MM.1S (cell line): ENCODE measurements at regions not wholly inside any gene's neighbourhood (a gene's known extent, or its start where the extent isn't known, plus 50 kb on each side); places are given as distances from the start of the nearest gene placed in this dataset.

ENCODE experiments used
- DNase-seq: peaks from one replicate; pipeline ENCODE4 v3.0.0-alpha.2; 2015
- H2AFZ ChIP-seq: fragments of 300-600 bp; sonication (generic); 2 replicates; pipeline ENCODE4 v1.6.0; 2016; ENCODE audit warnings: antibody characterized with exemption, low read length
- H3F3A ChIP-seq: fragments of 300-600 bp; sonication (generic); 2 replicates; pipeline ENCODE4 v1.6.1; 2016; ENCODE audit warnings: mild to moderate bottlenecking, antibody characterized with exemption, low read length, moderate library complexity, mixed read lengths; ENCODE audit not compliant: insufficient read depth
- H3K27ac ChIP-seq: fragments of 300-600 bp; sonication (generic); 2 replicates; pipeline ENCODE4 v1.5.1; 2016; ENCODE audit warnings: mild to moderate bottlenecking, low read length
- H3K27me3 ChIP-seq: fragments of 300-600 bp; sonication (generic); replicated peaks from 2 replicates; pipeline ENCODE4 v1.6.0; 2016; ENCODE audit warnings: low read length; ENCODE audit not compliant: insufficient read depth
- H3K36me3 ChIP-seq: fragments of 300-600 bp; sonication (generic); replicated peaks from 2 replicates; pipeline ENCODE4 v1.6.1; 2016; ENCODE audit warnings: mild to moderate bottlenecking, low read length, mixed read lengths; ENCODE audit not compliant: insufficient read depth
- H3K4me1 ChIP-seq: fragments of 300-600 bp; sonication (generic); 2 replicates; pipeline ENCODE4 v1.6.1; 2016; ENCODE audit warnings: low read length, mixed read lengths
- H3K4me2 ChIP-seq: fragments of 300-600 bp; sonication (generic); 2 replicates; pipeline ENCODE4 v1.6.0; 2016; ENCODE audit warnings: low read depth, low read length
- H3K4me3 ChIP-seq: fragments of 300-600 bp; sonication (generic); 2 replicates; pipeline ENCODE4 v1.5.1; 2016; ENCODE audit warnings: low read length, mixed read lengths
- H3K79me2 ChIP-seq: fragments of 300-600 bp; sonication (generic); 2 replicates; pipeline ENCODE4 v1.6.1; 2016; ENCODE audit warnings: mixed run types, low read length, mixed read lengths
- H3K9ac ChIP-seq: fragments of 300-600 bp; sonication (generic); 2 replicates; pipeline ENCODE4 v1.6.1; 2016; ENCODE audit warnings: low read length, mixed read lengths
- H3K9me2 ChIP-seq: fragments of 300-600 bp; sonication (generic); replicated peaks from 2 replicates; pipeline ENCODE4 v1.6.1; 2016; ENCODE audit warnings: mild to moderate bottlenecking, low read length, mixed read lengths; ENCODE audit not compliant: insufficient read depth
- H3K9me3 ChIP-seq: fragments of 300-600 bp; sonication (generic); replicated peaks from 2 replicates; pipeline ENCODE4 v1.6.1; 2016; ENCODE audit warnings: mild to moderate bottlenecking, low read length, mixed read lengths; ENCODE audit not compliant: insufficient read depth
- H4K20me1 ChIP-seq: fragments of 300-600 bp; sonication (generic); 2 replicates; pipeline ENCODE4 v1.6.1; 2016; ENCODE audit warnings: mild to moderate bottlenecking, low read length, moderate library complexity, mixed read lengths; ENCODE audit not compliant: insufficient read depth
- CTCF ChIP-seq: fragments of 300-600 bp; sonication (generic); IDR thresholded peaks from 2 replicates; pipeline ENCODE4 v1.5.1; 2016; ENCODE audit warnings: antibody characterized with exemption, low read length, mixed read lengths
- EZH2 ChIP-seq: fragments of 300-600 bp; sonication (generic); optimal IDR thresholded peaks from 2 replicates; pipeline ENCODE3; 2017; ENCODE audit warnings: low read depth, mild to moderate bottlenecking, antibody characterized with exemption, low read length, mixed read lengths
- EZH2phosphoT487 ChIP-seq: fragments of 300-600 bp; sonication (generic); IDR thresholded peaks from 2 replicates; pipeline ENCODE4 v1.6.1; 2018; ENCODE audit warnings: antibody characterized with exemption, low read length

GRCh38 chr12:115158816-115159215 lies 474.8 kb upstream of the TBX3 start:
- no peaks in the 10 kb centered on the region for H3K4me1 ChIP-seq
- TF ChIP-seq EZH2phosphoT487 (no peak), CTCF (no peak), EZH2 (no peak)
- DNase-seq = no peak
- H3K4me3 ChIP-seq = no peak overlapping the region
- no peaks in the 10 kb centered on the region for H3K79me2 ChIP-seq
- no peaks in the 10 kb centered on the region for H3K9me3 ChIP-seq
- no peaks in the 10 kb centered on the region for H3F3A ChIP-seq
- H3K4me2 ChIP-seq = no peak overlapping the region
- H3K9ac ChIP-seq = no peak overlapping the region
- no peaks in the 10 kb centered on the region for H3K36me3 ChIP-seq
- no peaks in the 10 kb centered on the region for H4K20me1 ChIP-seq
- no peaks in the 10 kb centered on the region for H3K9me2 ChIP-seq
- H2AFZ ChIP-seq = no peak overlapping the region
- no peaks in the 10 kb centered on the region for H3K27me3 ChIP-seq
- H3K27ac ChIP-seq = no peak overlapping the region

- TF ChIP-seq CTCF (no peak), EZH2 (no peak), EZH2phosphoT487 (no peak)
- no peak for DNase-seq
- Histone ChIP-seq H3K4me3 (no peak overlapping the region), H3K27ac (no peak overlapping the region), H3K4me1 (no peaks in the 10 kb centered on the region), H3F3A (no peaks in the 10 kb centered on the region), H3K36me3 (no peaks in the 10 kb centered on the region), H3K9me3 (no peaks in the 10 kb centered on the region), H2AFZ (no peak overlapping the region), H4K20me1 (no peaks in the 10 kb centered on the region), H3K9me2 (no peaks in the 10 kb centered on the region), H3K9ac (no peak overlapping the region), H3K4me2 (no peak overlapping the region), H3K27me3 (no peaks in the 10 kb centered on the region), H3K79me2 (no peaks in the 10 kb centered on the region)
Measured at GRCh38 chr12:115155665-115156645, 472.0 kb upstream of the TBX3 start.

GRCh38 chr12:115149685-115150378 lies 465.9 kb upstream of the TBX3 start:
- no peaks in the 10 kb centered on the region for H4K20me1 ChIP-seq
- DNase-seq = no peak
- H3K9ac ChIP-seq = no peak overlapping the region
- no peaks in the 10 kb centered on the region for H3K79me2 ChIP-seq
- no peaks in the 10 kb centered on the region for H3K27me3 ChIP-seq
- TF ChIP-seq CTCF (no peak), EZH2phosphoT487 (no peak), EZH2 (no peak)
- H3K36me3 ChIP-seq = no peaks in the 10 kb centered on the region
- H2AFZ ChIP-seq = no peak overlapping the region
- no peaks in the 10 kb centered on the region for H3F3A ChIP-seq
- no peaks in the 10 kb centered on the region for H3K4me1 ChIP-seq
- no peak overlapping the region for H3K4me3 ChIP-seq
- H3K9me3 ChIP-seq = no peaks in the 10 kb centered on the region
- no peak overlapping the region for H3K27ac ChIP-seq
- H3K9me2 ChIP-seq = no peaks in the 10 kb centered on the region
- no peak overlapping the region for H3K4me2 ChIP-seq
